ENCODE measurements at regions not wholly inside any gene's neighbourhood (a gene's known extent, or its start where the extent isn't known, plus 50 kb on each side); places are given as distances from the start of the nearest gene placed in this dataset.

- no peak overlapping the region for H3K56ac ChIP-seq (ENCODE audit: low read length)
- no peak overlapping the region for H2AK5ac ChIP-seq (ENCODE audit: low read length)
- H3K4me1 ChIP-seq (ENCODE audit: control insufficient read depth, low read depth, low read length): no peaks in the 10 kb centered on the region
- no peak overlapping the region for H3K9ac ChIP-seq (ENCODE audit: low read length)
- no peak overlapping the region for H4K8ac ChIP-seq (ENCODE audit: low read depth, low read length)
- no peaks in the 10 kb centered on the region for H3K79me2 ChIP-seq (ENCODE audit: control insufficient read depth, insufficient read depth, low read length)
- no peaks in the 10 kb centered on the region for H3K27me3 ChIP-seq (ENCODE audit: insufficient read depth, low read length, poor library complexity)
- H2BK120ac ChIP-seq (ENCODE audit: low read depth, low read length): no peak overlapping the region
- H3K4me3 ChIP-seq (ENCODE audit: low read length): no peak overlapping the region
- no peak overlapping the region for H3K23ac ChIP-seq (ENCODE audit: low read length)
- WGBS (ENCODE audit: extremely low coverage, insufficient coverage, low lambda C conversion rate): no CpG with 5 or more reads among the region's 1 CpG
- no peaks in the 10 kb centered on the region for H3K36me3 ChIP-seq (ENCODE audit: control insufficient read depth, insufficient read depth, low read length)
- no peak overlapping the region for H3K4me2 ChIP-seq (ENCODE audit: low read length)
- H2BK15ac ChIP-seq (replicated peaks; ENCODE audit: low read depth): no peak overlapping the region
- H3K79me1 ChIP-seq (ENCODE audit: low read length): no peaks in the 10 kb centered on the region
- no peak for DNase-seq
- no peak overlapping the region for H3K4ac ChIP-seq (ENCODE audit: low read depth, low read length)
- no peak overlapping the region for H3K27ac ChIP-seq (ENCODE audit: low read depth, low read length)
- H4K5ac ChIP-seq (ENCODE audit: low read length): no peak overlapping the region
- no peak overlapping the region for H2BK5ac ChIP-seq (ENCODE audit: low read length)
- H3K18ac ChIP-seq (ENCODE audit: low read length): no peak overlapping the region
These were observed 182.8 kb upstream of the ELAC2 start for GRCh38 chr17:13200671-13201070.

DNA sequence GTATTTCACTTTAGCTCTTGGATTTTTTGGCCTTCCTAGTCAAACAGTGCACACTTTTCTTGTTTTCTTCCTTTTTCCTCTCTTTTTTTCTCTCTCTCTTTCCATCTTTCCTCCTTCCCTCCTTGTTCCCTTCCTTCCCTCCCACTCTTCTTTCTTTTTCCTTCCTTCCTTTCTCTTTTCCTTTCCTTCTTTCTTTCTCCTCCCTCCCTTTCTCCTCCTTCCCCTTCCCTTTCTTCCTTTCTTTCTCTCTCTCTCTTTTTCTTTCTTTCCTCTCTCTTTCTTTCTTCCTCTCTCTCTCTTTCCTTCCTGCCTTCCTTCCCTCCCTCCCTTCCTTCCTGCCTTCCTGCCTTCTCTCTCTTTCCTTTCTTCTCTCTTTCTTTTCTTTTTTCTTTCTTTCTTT, 181.6 kb upstream of the ELAC2 start:
- Histone ChIP-seq H3K4me3 (ENCODE audit: low read length) (no peak overlapping the region), H4K8ac (ENCODE audit: low read depth, low read length) (no peak overlapping the region), H3K27me3 (ENCODE audit: insufficient read depth, low read length, poor library complexity) (no peaks in the 10 kb centered on the region), H3K9ac (ENCODE audit: low read length) (no peak overlapping the region), H3K36me3 (ENCODE audit: control insufficient read depth, insufficient read depth, low read length) (no peaks in the 10 kb centered on the region), H3K18ac (ENCODE audit: low read length) (no peak overlapping the region), H3K4ac (ENCODE audit: low read depth, low read length) (no peak overlapping the region), H2BK15ac (replicated peaks; ENCODE audit: low read depth) (no peak overlapping the region), H2BK5ac (ENCODE audit: low read length) (no peak overlapping the region), H3K79me2 (ENCODE audit: control insufficient read depth, insufficient read depth, low read length) (no peaks in the 10 kb centered on the region), H3K79me1 (ENCODE audit: low read length) (no peaks in the 10 kb centered on the region), H2AK5ac (ENCODE audit: low read length) (no peak overlapping the region), H2BK120ac (ENCODE audit: low read depth, low read length) (no peak overlapping the region), H4K5ac (ENCODE audit: low read length) (no peak overlapping the region), H3K27ac (ENCODE audit: low read depth, low read length) (no peak overlapping the region), H3K4me1 (ENCODE audit: control insufficient read depth, low read depth, low read length) (no peaks in the 10 kb centered on the region), H3K4me2 (ENCODE audit: low read length) (no peak overlapping the region), H3K23ac (ENCODE audit: low read length) (no peak overlapping the region), H3K56ac (ENCODE audit: low read length) (no peak overlapping the region)
- DNase-seq: no peak

DNA sequence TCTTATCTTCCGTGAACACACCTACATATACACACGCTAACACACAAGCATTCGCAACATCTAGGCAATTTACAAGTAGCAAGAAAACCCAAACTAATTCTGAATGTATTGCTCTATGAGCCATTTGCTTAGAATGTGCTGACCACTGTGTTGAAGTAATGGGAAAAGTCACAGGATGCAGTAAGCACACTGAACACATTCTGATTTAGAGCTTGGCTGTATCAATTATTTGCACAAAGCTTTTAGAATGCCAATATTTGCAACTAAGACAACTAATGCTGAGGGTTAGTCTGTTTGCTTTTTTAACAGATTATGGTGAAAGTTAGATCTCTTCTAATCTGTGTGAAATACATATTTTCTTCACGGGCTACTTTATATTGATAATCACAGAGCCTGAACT, 179.8 kb upstream of the ELAC2 start:
- H3K27me3 ChIP-seq (ENCODE audit: insufficient read depth, low read length, poor library complexity): no peaks in the 10 kb centered on the region
- H3K23ac ChIP-seq (ENCODE audit: low read length): no peak overlapping the region
- H3K36me3 ChIP-seq (ENCODE audit: control insufficient read depth, insufficient read depth, low read length): no peaks in the 10 kb centered on the region
- H3K4me3 ChIP-seq (ENCODE audit: low read length): no peak overlapping the region
- no peak overlapping the region for H3K4ac ChIP-seq (ENCODE audit: low read depth, low read length)
- H3K18ac ChIP-seq (ENCODE audit: low read length): no peak overlapping the region
- no peak overlapping the region for H2BK120ac ChIP-seq (ENCODE audit: low read depth, low read length)
- no peak overlapping the region for H3K27ac ChIP-seq (ENCODE audit: low read depth, low read length)
- 100% methylated on average over 3 of the region's 4 CpGs for WGBS (ENCODE audit: extremely low coverage, insufficient coverage, low lambda C conversion rate)
- H3K79me1 ChIP-seq (ENCODE audit: low read length): no peaks in the 10 kb centered on the region
- H3K4me1 ChIP-seq (ENCODE audit: control insufficient read depth, low read depth, low read length): no peaks in the 10 kb centered on the region
- no peak overlapping the region for H3K56ac ChIP-seq (ENCODE audit: low read length)
- DNase-seq: no peak
- no peak overlapping the region for H4K5ac ChIP-seq (ENCODE audit: low read length)
- H3K79me2 ChIP-seq (ENCODE audit: control insufficient read depth, insufficient read depth, low read length): no peaks in the 10 kb centered on the region
- no peak overlapping the region for H4K8ac ChIP-seq (ENCODE audit: low read depth, low read length)
- H2AK5ac ChIP-seq (ENCODE audit: low read length): no peak overlapping the region
- H2BK15ac ChIP-seq (replicated peaks; ENCODE audit: low read depth): no peak overlapping the region
- H3K9ac ChIP-seq (ENCODE audit: low read length): no peak overlapping the region
- no peak overlapping the region for H3K4me2 ChIP-seq (ENCODE audit: low read length)
- no peak overlapping the region for H2BK5ac ChIP-seq (ENCODE audit: low read length)

- Histone ChIP-seq H2BK5ac (ENCODE audit: low read length) (no peak overlapping the region), H3K27me3 (ENCODE audit: insufficient read depth, low read length, poor library complexity) (no peaks in the 10 kb centered on the region), H4K5ac (ENCODE audit: low read length) (no peak overlapping the region), H3K36me3 (ENCODE audit: control insufficient read depth, insufficient read depth, low read length) (no peaks in the 10 kb centered on the region), H2BK15ac (replicated peaks; ENCODE audit: low read depth) (no peak overlapping the region), H3K4ac (ENCODE audit: low read depth, low read length) (no peak overlapping the region), H3K23ac (ENCODE audit: low read length) (no peak overlapping the region), H3K79me2 (ENCODE audit: control insufficient read depth, insufficient read depth, low read length) (no peaks in the 10 kb centered on the region), H3K56ac (ENCODE audit: low read length) (no peak overlapping the region), H2AK5ac (ENCODE audit: low read length) (no peak overlapping the region), H3K79me1 (ENCODE audit: low read length) (no peaks in the 10 kb centered on the region), H4K8ac (ENCODE audit: low read depth, low read length) (no peak overlapping the region), H3K4me2 (ENCODE audit: low read length) (no peak overlapping the region), H3K27ac (ENCODE audit: low read depth, low read length) (no peak overlapping the region), H2BK120ac (ENCODE audit: low read depth, low read length) (no peak overlapping the region), H3K18ac (ENCODE audit: low read length) (no peak overlapping the region), H3K4me1 (ENCODE audit: control insufficient read depth, low read depth, low read length) (no peaks in the 10 kb centered on the region), H3K4me3 (ENCODE audit: low read length) (no peak overlapping the region), H3K9ac (ENCODE audit: low read length) (no peak overlapping the region)
- DNase-seq: no peak
- no CpG with 5 or more reads among the region's 2 CpGs for WGBS (ENCODE audit: extremely low coverage, insufficient coverage, low lambda C conversion rate)
These were observed 177.1 kb upstream of the ELAC2 start for GRCh38 chr17:13194887-13195286.

- no peak overlapping the region for H3K4me2 ChIP-seq (ENCODE audit: low read length)
- H4K8ac ChIP-seq (ENCODE audit: low read depth, low read length): no peak overlapping the region
- no peak overlapping the region for H3K27ac ChIP-seq (ENCODE audit: low read depth, low read length)
- H3K23ac ChIP-seq (ENCODE audit: low read length): no peak overlapping the region
- no peaks in the 10 kb centered on the region for H3K27me3 ChIP-seq (ENCODE audit: insufficient read depth, low read length, poor library complexity)
- no peaks in the 10 kb centered on the region for H3K79me2 ChIP-seq (ENCODE audit: control insufficient read depth, insufficient read depth, low read length)
- no peak overlapping the region for H3K56ac ChIP-seq (ENCODE audit: low read length)
- no peaks in the 10 kb centered on the region for H3K79me1 ChIP-seq (ENCODE audit: low read length)
- H3K4me3 ChIP-seq (ENCODE audit: low read length): no peak overlapping the region
- H2BK15ac ChIP-seq (replicated peaks; ENCODE audit: low read depth): no peak overlapping the region
- no peaks in the 10 kb centered on the region for H3K36me3 ChIP-seq (ENCODE audit: control insufficient read depth, insufficient read depth, low read length)
- no peak overlapping the region for H2BK120ac ChIP-seq (ENCODE audit: low read depth, low read length)
- no peaks in the 10 kb centered on the region for H3K4me1 ChIP-seq (ENCODE audit: control insufficient read depth, low read depth, low read length)
- H4K5ac ChIP-seq (ENCODE audit: low read length): no peak overlapping the region
- peak; percentile 40 for DNase-seq
- no peak overlapping the region for H3K4ac ChIP-seq (ENCODE audit: low read depth, low read length)
- H3K9ac ChIP-seq (ENCODE audit: low read length): no peak overlapping the region
- H3K18ac ChIP-seq (ENCODE audit: low read length): no peak overlapping the region
- no peak overlapping the region for H2BK5ac ChIP-seq (ENCODE audit: low read length)
- no CpG with 5 or more reads among the region's 4 CpGs for WGBS (ENCODE audit: extremely low coverage, insufficient coverage, low lambda C conversion rate)
- H2AK5ac ChIP-seq (ENCODE audit: low read length): no peak overlapping the region
These were observed 165.0 kb upstream of the ELAC2 start for GRCh38 chr17:13182854-13183253.

DNA sequence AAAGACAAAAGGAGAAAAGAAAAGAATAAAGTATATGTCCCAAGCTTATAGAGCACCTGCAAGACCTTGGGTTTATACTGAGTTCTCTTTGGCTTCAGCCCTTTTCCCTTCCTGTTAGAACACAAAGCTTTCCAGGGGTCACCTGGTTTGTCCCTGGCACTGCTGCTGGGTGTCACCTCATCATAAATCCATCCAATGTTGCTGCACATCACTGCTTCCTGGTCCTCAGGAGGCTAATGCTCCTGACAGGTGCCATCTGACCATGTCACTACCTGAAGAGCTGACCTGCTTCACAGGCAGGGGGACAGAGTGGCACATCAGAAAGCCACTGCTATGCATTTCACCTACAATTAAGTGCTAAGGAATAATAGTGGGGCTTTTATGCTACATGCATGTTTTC, 164.6 kb upstream of the ELAC2 start:
- H3K4ac ChIP-seq (ENCODE audit: low read depth, low read length): no peak overlapping the region
- H3K9ac ChIP-seq (ENCODE audit: low read length): no peak overlapping the region
- H3K4me1 ChIP-seq (ENCODE audit: control insufficient read depth, low read depth, low read length): no peaks in the 10 kb centered on the region
- H3K27ac ChIP-seq (ENCODE audit: low read depth, low read length): no peak overlapping the region
- no peak overlapping the region for H3K23ac ChIP-seq (ENCODE audit: low read length)
- no peak overlapping the region for H4K5ac ChIP-seq (ENCODE audit: low read length)
- no peak overlapping the region for H3K4me2 ChIP-seq (ENCODE audit: low read length)
- no peak overlapping the region for H3K4me3 ChIP-seq (ENCODE audit: low read length)
- H3K79me2 ChIP-seq (ENCODE audit: control insufficient read depth, insufficient read depth, low read length): no peaks in the 10 kb centered on the region
- H3K36me3 ChIP-seq (ENCODE audit: control insufficient read depth, insufficient read depth, low read length): no peaks in the 10 kb centered on the region
- no peak overlapping the region for H2AK5ac ChIP-seq (ENCODE audit: low read length)
- H2BK120ac ChIP-seq (ENCODE audit: low read depth, low read length): no peak overlapping the region
- H4K8ac ChIP-seq (ENCODE audit: low read depth, low read length): no peak overlapping the region
- no peak overlapping the region for H3K56ac ChIP-seq (ENCODE audit: low read length)
- H3K18ac ChIP-seq (ENCODE audit: low read length): no peak overlapping the region
- H2BK15ac ChIP-seq (replicated peaks; ENCODE audit: low read depth): no peak overlapping the region
- DNase-seq: no peak
- H3K79me1 ChIP-seq (ENCODE audit: low read length): no peaks in the 10 kb centered on the region
- no peak overlapping the region for H2BK5ac ChIP-seq (ENCODE audit: low read length)
- no peaks in the 10 kb centered on the region for H3K27me3 ChIP-seq (ENCODE audit: insufficient read depth, low read length, poor library complexity)

All from mesendoderm (in vitro differentiated cells).